ENCODE measurements at regions not wholly inside any gene's neighbourhood (a gene's known extent, or its start where the extent isn't known, plus 50 kb on each side); places are given as distances from the start of the nearest gene placed in this dataset.

- Histone ChIP-seq H4K20me1 (ENCODE audit: control insufficient read depth, insufficient read depth, low read depth, low read length) (no peaks in the 10 kb centered on the region), H3F3A (ENCODE audit: control insufficient read depth, insufficient read depth) (no peaks in the 10 kb centered on the region), H3K79me2 (ENCODE audit: control insufficient read depth, low read length) (no peaks in the 10 kb centered on the region), H3K4me3 (ENCODE audit: low read length) (no peak overlapping the region), H3K4me1 (ENCODE audit: control insufficient read depth, low read length) (no peaks in the 10 kb centered on the region), H3K27ac (ENCODE audit: low read depth, low read length) (no peak overlapping the region), H3K27me3 (ENCODE audit: control insufficient read depth, low read length) (no peaks in the 10 kb centered on the region), H3K4me2 (ENCODE audit: low read length) (no peak overlapping the region), H3K9me3 (ENCODE audit: control insufficient read depth, insufficient read depth, low read length) (no peaks in the 10 kb centered on the region), H3K9me2 (replicated peaks; ENCODE audit: control insufficient read depth, low read length) (no peaks in the 10 kb centered on the region), H3K36me3 (ENCODE audit: control insufficient read depth, low read length) (no peaks in the 10 kb centered on the region)
- TF ChIP-seq EZH2phosphoT487 (IDR thresholded peaks at IDR 0.05; ENCODE audit: borderline replicate concordance, low read length) (no peak), CTCF (IDR thresholded peaks at IDR 0.05; ENCODE audit: low read depth, low read length, poor library complexity, severe bottlenecking) (no peak)
Measured at GRCh38 chr11:81839976-81840375, 893.7 kb downstream of the FAM181B start.

GRCh38 chr11:81839016-81839415 lies 894.6 kb downstream of the FAM181B start:
- no peaks in the 10 kb centered on the region for H4K20me1 ChIP-seq (ENCODE audit: control insufficient read depth, insufficient read depth, low read depth, low read length)
- no peak overlapping the region for H3K27ac ChIP-seq (ENCODE audit: low read depth, low read length)
- no peak for TF ChIP-seq CTCF (IDR thresholded peaks at IDR 0.05; ENCODE audit: low read depth, low read length, poor library complexity, severe bottlenecking)
- TF ChIP-seq EZH2phosphoT487 (IDR thresholded peaks at IDR 0.05; ENCODE audit: borderline replicate concordance, low read length), result no peak
- no peak overlapping the region for H3K4me2 ChIP-seq (ENCODE audit: low read length)
- no peaks in the 10 kb centered on the region for H3F3A ChIP-seq (ENCODE audit: control insufficient read depth, insufficient read depth)
- H3K4me1 ChIP-seq (ENCODE audit: control insufficient read depth, low read length), result no peaks in the 10 kb centered on the region
- no peaks in the 10 kb centered on the region for H3K9me3 ChIP-seq (ENCODE audit: control insufficient read depth, insufficient read depth, low read length)
- H3K4me3 ChIP-seq (ENCODE audit: low read length), result no peak overlapping the region
- no peaks in the 10 kb centered on the region for H3K36me3 ChIP-seq (ENCODE audit: control insufficient read depth, low read length)
- H3K79me2 ChIP-seq (ENCODE audit: control insufficient read depth, low read length), result no peaks in the 10 kb centered on the region
- no peaks in the 10 kb centered on the region for H3K27me3 ChIP-seq (ENCODE audit: control insufficient read depth, low read length)
- no peaks in the 10 kb centered on the region for H3K9me2 ChIP-seq (replicated peaks; ENCODE audit: control insufficient read depth, low read length)

- no peak for TF ChIP-seq EZH2phosphoT487 (IDR thresholded peaks at IDR 0.05; ENCODE audit: borderline replicate concordance, low read length)
- no peak for TF ChIP-seq CTCF (IDR thresholded peaks at IDR 0.05; ENCODE audit: low read depth, low read length, poor library complexity, severe bottlenecking)
- no peaks in the 10 kb centered on the region for H3K4me1 ChIP-seq (ENCODE audit: control insufficient read depth, low read length)
- no peaks in the 10 kb centered on the region for H3K36me3 ChIP-seq (ENCODE audit: control insufficient read depth, low read length)
- no peaks in the 10 kb centered on the region for H4K20me1 ChIP-seq (ENCODE audit: control insufficient read depth, insufficient read depth, low read depth, low read length)
- H3K9me3 ChIP-seq (ENCODE audit: control insufficient read depth, insufficient read depth, low read length), result peaks cover 3% of the 10 kb centered on the region; the same call in 1 of the 2 replicates
- no peaks in the 10 kb centered on the region for H3K79me2 ChIP-seq (ENCODE audit: control insufficient read depth, low read length)
- no peaks in the 10 kb centered on the region for H3K9me2 ChIP-seq (replicated peaks; ENCODE audit: control insufficient read depth, low read length)
- H3F3A ChIP-seq (ENCODE audit: control insufficient read depth, insufficient read depth), result no peaks in the 10 kb centered on the region
- H3K4me2 ChIP-seq (ENCODE audit: low read length), result no peak overlapping the region
- H3K27me3 ChIP-seq (ENCODE audit: control insufficient read depth, low read length), result no peaks in the 10 kb centered on the region
- no peak overlapping the region for H3K27ac ChIP-seq (ENCODE audit: low read depth, low read length)
- H3K4me3 ChIP-seq (ENCODE audit: low read length), result no peak overlapping the region
Measured at GRCh38 chr11:81829976-81830375, 903.7 kb downstream of the FAM181B start.

GRCh38 chr11:81825346-81825745 lies 908.3 kb downstream of the FAM181B start:
- Histone ChIP-seq H3K27ac (ENCODE audit: low read depth, low read length) (no peak overlapping the region), H4K20me1 (ENCODE audit: control insufficient read depth, insufficient read depth, low read depth, low read length) (no peaks in the 10 kb centered on the region), H3K27me3 (ENCODE audit: control insufficient read depth, low read length) (no peaks in the 10 kb centered on the region), H3F3A (ENCODE audit: control insufficient read depth, insufficient read depth) (no peaks in the 10 kb centered on the region), H3K9me3 (ENCODE audit: control insufficient read depth, insufficient read depth, low read length) (no peaks in the 10 kb centered on the region), H3K4me3 (ENCODE audit: low read length) (no peak overlapping the region), H3K36me3 (ENCODE audit: control insufficient read depth, low read length) (no peaks in the 10 kb centered on the region), H3K4me2 (ENCODE audit: low read length) (no peak overlapping the region), H3K9me2 (replicated peaks; ENCODE audit: control insufficient read depth, low read length) (no peaks in the 10 kb centered on the region), H3K4me1 (ENCODE audit: control insufficient read depth, low read length) (no peaks in the 10 kb centered on the region), H3K79me2 (ENCODE audit: control insufficient read depth, low read length) (no peaks in the 10 kb centered on the region)
- no peak for TF ChIP-seq CTCF (IDR thresholded peaks at IDR 0.05; ENCODE audit: low read depth, low read length, poor library complexity, severe bottlenecking)
- no peak for TF ChIP-seq EZH2phosphoT487 (IDR thresholded peaks at IDR 0.05; ENCODE audit: borderline replicate concordance, low read length)
